ENCODE measurements at regions not wholly inside any gene's neighbourhood (a gene's known extent, or its start where the extent isn't known, plus 50 kb on each side); places are given as distances from the start of the nearest gene placed in this dataset.

GRCh38 chr4:32117693-32118092 lies 1397.5 kb downstream of the PCDH7 start:
- ATAC-seq: no peak
- TF ChIP-seq TOX (CRISPR knock-in tag; IDR thresholded peaks at IDR 0.05; ENCODE audit: borderline replicate concordance) (no peak), SNAI2 (CRISPR knock-in tag; IDR thresholded peaks at IDR 0.05) (no peak), ZNF8 (CRISPR knock-in tag; IDR thresholded peaks at IDR 0.05) (no peak), ZFP3 (CRISPR knock-in tag; IDR thresholded peaks at IDR 0.05) (no peak), TCF4 (CRISPR knock-in tag; IDR thresholded peaks at IDR 0.05; ENCODE audit: borderline replicate concordance) (no peak), ESRRG (CRISPR knock-in tag; IDR thresholded peaks at IDR 0.05) (no peak), CSRNP3 (CRISPR knock-in tag; IDR thresholded peaks at IDR 0.05) (no peak), OSR1 (CRISPR knock-in tag; IDR thresholded peaks at IDR 0.05) (no peak), RARB (CRISPR knock-in tag; IDR thresholded peaks at IDR 0.05) (no peak), PPARA (CRISPR knock-in tag; IDR thresholded peaks at IDR 0.05; ENCODE audit: borderline replicate concordance) (no peak), ZC3H10 (CRISPR knock-in tag; IDR thresholded peaks at IDR 0.05) (no peak), ZNF565 (CRISPR knock-in tag; conservative IDR thresholded peaks at IDR 0.05; ENCODE audit: low read depth) (no peak), BACH2 (CRISPR knock-in tag; IDR thresholded peaks at IDR 0.05; ENCODE audit: borderline replicate concordance) (no peak), ISL1 (CRISPR knock-in tag; IDR thresholded peaks at IDR 0.05) (no peak), ZFP30 (CRISPR knock-in tag; IDR thresholded peaks at IDR 0.05) (no peak)
- TF ChIP-seq, protein P1, sequence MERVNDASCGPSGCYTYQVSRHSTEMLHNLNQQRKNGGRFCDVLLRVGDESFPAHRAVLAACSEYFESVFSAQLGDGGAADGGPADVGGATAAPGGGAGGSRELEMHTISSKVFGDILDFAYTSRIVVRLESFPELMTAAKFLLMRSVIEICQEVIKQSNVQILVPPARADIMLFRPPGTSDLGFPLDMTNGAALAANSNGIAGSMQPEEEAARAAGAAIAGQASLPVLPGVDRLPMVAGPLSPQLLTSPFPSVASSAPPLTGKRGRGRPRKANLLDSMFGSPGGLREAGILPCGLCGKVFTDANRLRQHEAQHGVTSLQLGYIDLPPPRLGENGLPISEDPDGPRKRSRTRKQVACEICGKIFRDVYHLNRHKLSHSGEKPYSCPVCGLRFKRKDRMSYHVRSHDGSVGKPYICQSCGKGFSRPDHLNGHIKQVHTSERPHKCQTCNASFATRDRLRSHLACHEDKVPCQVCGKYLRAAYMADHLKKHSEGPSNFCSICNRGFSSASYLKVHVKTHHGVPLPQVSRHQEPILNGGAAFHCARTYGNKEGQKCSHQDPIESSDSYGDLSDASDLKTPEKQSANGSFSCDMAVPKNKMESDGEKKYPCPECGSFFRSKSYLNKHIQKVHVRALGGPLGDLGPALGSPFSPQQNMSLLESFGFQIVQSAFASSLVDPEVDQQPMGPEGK (CRISPR knock-in tag; IDR thresholded peaks at IDR 0.05; ENCODE audit: borderline replicate concordance): no peak
- TF ChIP-seq, protein P2, sequence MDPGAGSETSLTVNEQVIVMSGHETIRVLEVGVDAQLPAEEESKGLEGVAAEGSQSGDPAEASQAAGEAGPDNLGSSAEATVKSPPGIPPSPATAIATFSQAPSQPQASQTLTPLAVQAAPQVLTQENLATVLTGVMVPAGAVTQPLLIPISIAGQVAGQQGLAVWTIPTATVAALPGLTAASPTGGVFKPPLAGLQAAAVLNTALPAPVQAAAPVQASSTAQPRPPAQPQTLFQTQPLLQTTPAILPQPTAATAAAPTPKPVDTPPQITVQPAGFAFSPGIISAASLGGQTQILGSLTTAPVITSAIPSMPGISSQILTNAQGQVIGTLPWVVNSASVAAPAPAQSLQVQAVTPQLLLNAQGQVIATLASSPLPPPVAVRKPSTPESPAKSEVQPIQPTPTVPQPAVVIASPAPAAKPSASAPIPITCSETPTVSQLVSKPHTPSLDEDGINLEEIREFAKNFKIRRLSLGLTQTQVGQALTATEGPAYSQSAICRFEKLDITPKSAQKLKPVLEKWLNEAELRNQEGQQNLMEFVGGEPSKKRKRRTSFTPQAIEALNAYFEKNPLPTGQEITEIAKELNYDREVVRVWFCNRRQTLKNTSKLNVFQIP (CRISPR knock-in tag; IDR thresholded peaks at IDR 0.05; ENCODE audit: borderline replicate concordance, low read depth): no peak
- TF ChIP-seq, protein P3, sequence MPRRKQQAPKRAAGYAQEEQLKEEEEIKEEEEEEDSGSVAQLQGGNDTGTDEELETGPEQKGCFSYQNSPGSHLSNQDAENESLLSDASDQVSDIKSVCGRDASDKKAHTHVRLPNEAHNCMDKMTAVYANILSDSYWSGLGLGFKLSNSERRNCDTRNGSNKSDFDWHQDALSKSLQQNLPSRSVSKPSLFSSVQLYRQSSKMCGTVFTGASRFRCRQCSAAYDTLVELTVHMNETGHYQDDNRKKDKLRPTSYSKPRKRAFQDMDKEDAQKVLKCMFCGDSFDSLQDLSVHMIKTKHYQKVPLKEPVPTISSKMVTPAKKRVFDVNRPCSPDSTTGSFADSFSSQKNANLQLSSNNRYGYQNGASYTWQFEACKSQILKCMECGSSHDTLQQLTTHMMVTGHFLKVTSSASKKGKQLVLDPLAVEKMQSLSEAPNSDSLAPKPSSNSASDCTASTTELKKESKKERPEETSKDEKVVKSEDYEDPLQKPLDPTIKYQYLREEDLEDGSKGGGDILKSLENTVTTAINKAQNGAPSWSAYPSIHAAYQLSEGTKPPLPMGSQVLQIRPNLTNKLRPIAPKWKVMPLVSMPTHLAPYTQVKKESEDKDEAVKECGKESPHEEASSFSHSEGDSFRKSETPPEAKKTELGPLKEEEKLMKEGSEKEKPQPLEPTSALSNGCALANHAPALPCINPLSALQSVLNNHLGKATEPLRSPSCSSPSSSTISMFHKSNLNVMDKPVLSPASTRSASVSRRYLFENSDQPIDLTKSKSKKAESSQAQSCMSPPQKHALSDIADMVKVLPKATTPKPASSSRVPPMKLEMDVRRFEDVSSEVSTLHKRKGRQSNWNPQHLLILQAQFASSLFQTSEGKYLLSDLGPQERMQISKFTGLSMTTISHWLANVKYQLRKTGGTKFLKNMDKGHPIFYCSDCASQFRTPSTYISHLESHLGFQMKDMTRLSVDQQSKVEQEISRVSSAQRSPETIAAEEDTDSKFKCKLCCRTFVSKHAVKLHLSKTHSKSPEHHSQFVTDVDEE (CRISPR knock-in tag; IDR thresholded peaks at IDR 0.05): no peak

DNA sequence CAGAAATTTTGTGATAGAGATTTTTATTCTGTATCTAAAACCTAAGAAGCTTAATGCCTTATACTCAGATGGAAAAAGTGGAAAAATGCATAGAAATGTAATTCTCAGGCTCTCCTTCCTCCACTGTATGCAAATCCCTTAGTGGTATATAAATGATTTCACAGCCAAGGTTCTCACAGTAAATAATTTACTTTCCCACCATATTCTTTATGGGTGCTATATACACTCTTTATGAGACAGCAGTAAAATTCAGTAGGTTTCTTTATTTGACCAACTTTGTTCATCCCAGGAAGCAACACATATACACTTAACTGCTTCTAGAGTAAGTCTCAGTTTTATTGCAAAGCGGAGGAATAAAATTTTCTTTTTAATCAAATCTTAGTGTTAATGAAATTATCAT lies 1399.7 kb downstream of the PCDH7 start:
- TF ChIP-seq ISL1 (CRISPR knock-in tag; IDR thresholded peaks at IDR 0.05): no peak
- no peak for TF ChIP-seq TOX (CRISPR knock-in tag; IDR thresholded peaks at IDR 0.05; ENCODE audit: borderline replicate concordance)
- TF ChIP-seq ZFP30 (CRISPR knock-in tag; IDR thresholded peaks at IDR 0.05): no peak
- TF ChIP-seq, protein P2 (CRISPR knock-in tag; IDR thresholded peaks at IDR 0.05; ENCODE audit: borderline replicate concordance, low read depth): no peak
- no peak for ATAC-seq

DNA sequence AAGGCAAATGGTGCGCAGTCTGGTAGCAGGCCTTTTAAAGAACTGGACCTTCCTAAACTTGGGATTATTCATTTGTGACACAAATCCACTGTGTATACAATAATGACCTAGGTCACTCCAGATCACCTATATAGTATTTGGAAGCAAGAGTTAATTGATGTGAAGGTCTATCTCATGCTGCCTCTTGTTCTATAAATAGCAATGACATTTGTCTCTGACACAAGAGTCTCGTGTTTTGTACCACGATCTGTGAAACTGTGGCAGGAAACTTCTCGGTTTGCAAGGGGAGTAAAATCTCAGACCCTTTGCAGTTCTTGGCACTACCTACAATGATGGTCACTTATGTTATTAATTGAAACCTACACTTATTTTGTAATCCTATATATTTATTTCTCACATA lies 1408.4 kb downstream of the PCDH7 start:
- TF ChIP-seq SNAI2 (CRISPR knock-in tag; IDR thresholded peaks at IDR 0.05) (no peak), CSRNP3 (CRISPR knock-in tag; IDR thresholded peaks at IDR 0.05) (no peak), ISL1 (CRISPR knock-in tag; IDR thresholded peaks at IDR 0.05) (no peak)
- TF ChIP-seq, protein P3 (CRISPR knock-in tag; IDR thresholded peaks at IDR 0.05): no peak
- ATAC-seq: no peak

Data from SK-N-SH treated with all-trans-retinoic acid at 6 μM for 48 hours (cell line).